ENCODE measurements at regions not wholly inside any gene's neighbourhood (a gene's known extent, or its start where the extent isn't known, plus 50 kb on each side); places are given as distances from the start of the nearest gene placed in this dataset.

DNA sequence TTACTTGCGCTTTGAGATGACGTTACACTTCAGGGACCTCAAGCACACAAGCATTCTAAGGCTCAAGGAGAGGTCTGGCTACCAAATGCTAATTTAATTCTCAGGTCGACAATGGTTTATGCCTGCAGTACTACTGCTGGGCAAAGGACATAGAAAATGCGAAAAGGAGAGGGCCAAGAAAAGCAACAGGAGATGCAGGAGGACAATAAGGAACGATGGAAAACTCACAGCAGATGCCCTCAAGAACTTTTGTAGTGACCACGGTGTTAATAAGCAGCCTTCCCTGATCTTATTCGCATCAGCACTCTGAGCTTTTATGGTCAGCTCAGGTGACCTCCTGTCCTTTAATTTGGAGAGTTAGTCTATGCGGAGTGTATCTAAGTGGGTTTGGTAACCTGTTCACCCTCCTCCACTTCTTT is 146.3 kb downstream of the GPR85 start:
- TF ChIP-seq, protein P1, sequence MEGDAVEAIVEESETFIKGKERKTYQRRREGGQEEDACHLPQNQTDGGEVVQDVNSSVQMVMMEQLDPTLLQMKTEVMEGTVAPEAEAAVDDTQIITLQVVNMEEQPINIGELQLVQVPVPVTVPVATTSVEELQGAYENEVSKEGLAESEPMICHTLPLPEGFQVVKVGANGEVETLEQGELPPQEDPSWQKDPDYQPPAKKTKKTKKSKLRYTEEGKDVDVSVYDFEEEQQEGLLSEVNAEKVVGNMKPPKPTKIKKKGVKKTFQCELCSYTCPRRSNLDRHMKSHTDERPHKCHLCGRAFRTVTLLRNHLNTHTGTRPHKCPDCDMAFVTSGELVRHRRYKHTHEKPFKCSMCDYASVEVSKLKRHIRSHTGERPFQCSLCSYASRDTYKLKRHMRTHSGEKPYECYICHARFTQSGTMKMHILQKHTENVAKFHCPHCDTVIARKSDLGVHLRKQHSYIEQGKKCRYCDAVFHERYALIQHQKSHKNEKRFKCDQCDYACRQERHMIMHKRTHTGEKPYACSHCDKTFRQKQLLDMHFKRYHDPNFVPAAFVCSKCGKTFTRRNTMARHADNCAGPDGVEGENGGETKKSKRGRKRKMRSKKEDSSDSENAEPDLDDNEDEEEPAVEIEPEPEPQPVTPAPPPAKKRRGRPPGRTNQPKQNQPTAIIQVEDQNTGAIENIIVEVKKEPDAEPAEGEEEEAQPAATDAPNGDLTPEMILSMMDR (IDR thresholded peaks at IDR 0.05): peak in 1 of 7 experiments; percentile 4
- peak in 1 of 4 donors; percentile 28 for TF ChIP-seq POLR2A (IDR thresholded peaks at IDR 0.05)

All from stomach (tissue), 4 donors.